WTC11 (cell line): ENCODE measurements at regions not wholly inside any gene's neighbourhood (a gene's known extent, or its start where the extent isn't known, plus 50 kb on each side); places are given as distances from the start of the nearest gene placed in this dataset.

ENCODE experiments used
- ATAC-seq: fragments of 200-7000 bp; cut with Tn5 transposase; 2 replicates; pipeline ENCODE4 v1.10.0; 2021; ENCODE audit warnings: mild to moderate bottlenecking, moderate library complexity
- CTCF ChIA-PET: fragments of 300-600 bp; sonication (Branson Sonifier 250); formaldehyde crosslinking; loops from one replicate; lab custom pipeline; 2021; ENCODE audit warnings: antibody characterized with exemption; lab: Charles Lee
- POLR2A ChIA-PET: fragments of 350-600 bp; sonication (Branson Sonifier 250); formaldehyde crosslinking; loops from one replicate; lab custom pipeline; 2021; ENCODE audit warnings: antibody characterized with exemption; lab: Charles Lee
- DNase-seq: peaks from one replicate; pipeline ENCODE4 v3.0.0; 2021; ENCODE audit warnings: low spot score
- H3K27ac Mint-ChIP-seq: 2 replicates; pipeline ENCODE4 v1.8.0; 2021; ENCODE audit warnings: mixed read lengths
- H3K27me3 Mint-ChIP-seq: 2 replicates; pipeline ENCODE4 v1.8.0; 2021; ENCODE audit warnings: low read depth, mild to moderate bottlenecking, moderate library complexity, mixed read lengths
- H3K36me3 Mint-ChIP-seq: 2 replicates; pipeline ENCODE4 v1.8.0; 2021; ENCODE audit warnings: mixed read lengths
- H3K4me1 Mint-ChIP-seq: 2 replicates; pipeline ENCODE4 v1.8.0; 2022; ENCODE audit warnings: mixed read lengths
- H3K4me3 Mint-ChIP-seq: 2 replicates; pipeline ENCODE4 v1.8.0; 2021; ENCODE audit warnings: mild to moderate bottlenecking, moderate library complexity, mixed read lengths
- H3K9me3 Mint-ChIP-seq: 2 replicates; pipeline ENCODE4 v1.8.0; 2021; ENCODE audit warnings: mixed read lengths
- AFF4 ChIP-seq: sonication (generic); formaldehyde crosslinking; IDR thresholded peaks from 2 replicates; pipeline ENCODE4 v1.8.1; 2023; ENCODE audit warnings: mild to moderate bottlenecking, missing genetic modification reagents, borderline replicate concordance
- ATF1 ChIP-seq: sonication (generic); formaldehyde crosslinking; IDR thresholded peaks from 2 replicates; pipeline ENCODE4 v1.8.1; 2023; ENCODE audit warnings: mild to moderate bottlenecking, moderate library complexity, missing genetic modification reagents
- CREB1 ChIP-seq: sonication (generic); formaldehyde crosslinking; IDR thresholded peaks from 2 replicates; pipeline ENCODE4 v1.8.0; 2023; ENCODE audit warnings: mild to moderate bottlenecking, missing genetic modification reagents
- E2F1 ChIP-seq: sonication (generic); formaldehyde crosslinking; IDR thresholded peaks from 2 replicates; pipeline ENCODE4 v1.8.0; 2022; ENCODE audit warnings: mild to moderate bottlenecking, missing genetic modification reagents
- ERG ChIP-seq: fragments of 250-450 bp; sonication (Bioruptor Pico); IDR thresholded peaks from 2 replicates; pipeline ENCODE4 v1.8.0; 2021; ENCODE audit warnings: mild to moderate bottlenecking
- ESRRA ChIP-seq: sonication (generic); formaldehyde crosslinking; IDR thresholded peaks from 2 replicates; pipeline ENCODE4 v1.8.1; 2022; ENCODE audit warnings: mild to moderate bottlenecking, missing genetic modification reagents, borderline replicate concordance
- ETV6 ChIP-seq: sonication (generic); formaldehyde crosslinking; IDR thresholded peaks from 2 replicates; pipeline ENCODE4 v1.8.1; 2022; ENCODE audit warnings: mild to moderate bottlenecking, missing genetic modification reagents
- FOXJ3 ChIP-seq: sonication (generic); formaldehyde crosslinking; IDR thresholded peaks from 2 replicates; pipeline ENCODE4 v1.9.0; 2021; ENCODE audit warnings: missing genetic modification reagents, mild to moderate bottlenecking, borderline replicate concordance
- FOXP1 ChIP-seq: sonication (generic); formaldehyde crosslinking; IDR thresholded peaks from 2 replicates; pipeline ENCODE4 v1.8.0; 2022; ENCODE audit warnings: missing genetic modification reagents, mild to moderate bottlenecking, moderate library complexity, borderline replicate concordance
- GRHL2 ChIP-seq: fragments of 250-450 bp; sonication (Bioruptor Pico); IDR thresholded peaks from 2 replicates; pipeline ENCODE4 v1.8.0; 2022; ENCODE audit warnings: mild to moderate bottlenecking, moderate library complexity; ENCODE audit not compliant: insufficient replicate concordance, severe bottlenecking
- HMGXB4 ChIP-seq: sonication (generic); formaldehyde crosslinking; IDR thresholded peaks from 2 replicates; pipeline ENCODE4 v1.8.1; 2023; ENCODE audit warnings: mild to moderate bottlenecking, moderate library complexity, missing genetic modification reagents
- JUN ChIP-seq: sonication (generic); formaldehyde crosslinking; IDR thresholded peaks from 2 replicates; pipeline ENCODE4 v1.8.0; 2023; ENCODE audit warnings: mild to moderate bottlenecking, missing genetic modification reagents
- MLX ChIP-seq: sonication (generic); formaldehyde crosslinking; IDR thresholded peaks from 2 replicates; pipeline ENCODE4 v1.8.1; 2023; ENCODE audit warnings: mild to moderate bottlenecking, missing genetic modification reagents, moderate library complexity
- MYBL2 ChIP-seq: sonication (generic); formaldehyde crosslinking; IDR thresholded peaks from 2 replicates; pipeline ENCODE4 v1.8.1; 2023; ENCODE audit warnings: mild to moderate bottlenecking, moderate library complexity, missing genetic modification reagents
- OVOL2 ChIP-seq: fragments of 250-450 bp; sonication (Bioruptor Pico); IDR thresholded peaks from 2 replicates; pipeline ENCODE4 v1.9.0; 2021; ENCODE audit warnings: mild to moderate bottlenecking, borderline replicate concordance
- SMAD3 ChIP-seq: sonication (generic); formaldehyde crosslinking; IDR thresholded peaks from 2 replicates; pipeline ENCODE4 v1.8.0; 2022; ENCODE audit warnings: missing genetic modification reagents, mild to moderate bottlenecking, borderline replicate concordance
- SMAD4 ChIP-seq: sonication (generic); formaldehyde crosslinking; IDR thresholded peaks from 2 replicates; pipeline ENCODE4 v1.8.0; 2022; ENCODE audit warnings: mild to moderate bottlenecking, missing genetic modification reagents
- TCF7 ChIP-seq: sonication (generic); formaldehyde crosslinking; IDR thresholded peaks from 2 replicates; pipeline ENCODE4 v1.8.0; 2022; ENCODE audit warnings: mild to moderate bottlenecking, low read depth, missing genetic modification reagents, moderate library complexity
- ZBTB43 ChIP-seq: sonication (generic); formaldehyde crosslinking; IDR thresholded peaks from 2 replicates; pipeline ENCODE4 v1.8.1; 2023; ENCODE audit warnings: mild to moderate bottlenecking, missing genetic modification reagents
- ZMAT4 ChIP-seq: fragments of 250-450 bp; sonication (Bioruptor Pico); IDR thresholded peaks from 2 replicates; pipeline ENCODE4 v1.9.0; 2021; ENCODE audit warnings: mild to moderate bottlenecking
- ZNF121 ChIP-seq: sonication (generic); formaldehyde crosslinking; IDR thresholded peaks from 2 replicates; pipeline ENCODE4 v1.8.0; 2023; ENCODE audit warnings: missing genetic modification reagents
- ZNF423 ChIP-seq: fragments of 250-450 bp; sonication (Bioruptor Pico); IDR thresholded peaks from 2 replicates; pipeline ENCODE4 v2.1.2; 2022; ENCODE audit warnings: mild to moderate bottlenecking, moderate library complexity
- ZSCAN18 ChIP-seq: fragments of 250-450 bp; sonication (Bioruptor Pico); IDR thresholded peaks from 2 replicates; pipeline ENCODE4 v2.1.2; 2022; ENCODE audit warnings: mild to moderate bottlenecking, moderate library complexity

- Mint-ChIP-seq H3K4me1 (no peaks in the 10 kb centered on the region), H3K27ac (no peak overlapping the region), H3K9me3 (peaks cover 4% of the 10 kb centered on the region), H3K27me3 (no peaks in the 10 kb centered on the region), H3K36me3 (no peaks in the 10 kb centered on the region), H3K4me3 (no peak overlapping the region)
- no peak for ATAC-seq
- no peak for DNase-seq
- TF ChIP-seq ZBTB43 = no peak
- no peak for TF ChIP-seq ATF1 (CRISPR knock-in tag)
- no peak for TF ChIP-seq ZNF423
- TF ChIP-seq AFF4 (CRISPR knock-in tag) = no peak
- no peak for TF ChIP-seq CREB1 (CRISPR knock-in tag)
- TF ChIP-seq GRHL2 (CRISPR knock-in tag) = no peak
- no peak for TF ChIP-seq ETV6 (CRISPR knock-in tag)
- TF ChIP-seq FOXP1 (CRISPR knock-in tag) = no peak
- TF ChIP-seq ZSCAN18 (CRISPR knock-in tag) = no peak
- TF ChIP-seq OVOL2 = no peak
- no peak for TF ChIP-seq SMAD4 (CRISPR knock-in tag)
- no peak for TF ChIP-seq ESRRA (CRISPR knock-in tag)
- TF ChIP-seq TCF7 (CRISPR knock-in tag) = no peak
- TF ChIP-seq MYBL2 (CRISPR knock-in tag) = no peak
- CTCF ChIA-PET = no interaction called here
- POLR2A ChIA-PET = no interaction called here
Measured at GRCh38 chr10:28105561-28105960, 106.7 kb upstream of the ODAD2 start.

GRCh38 chr10:28097633-28098032, 98.8 kb upstream of the ODAD2 start:
- Mint-ChIP-seq H3K27ac (no peak overlapping the region), H3K4me1 (no peaks in the 10 kb centered on the region), H3K27me3 (no peaks in the 10 kb centered on the region), H3K9me3 (no peaks in the 10 kb centered on the region), H3K4me3 (no peak overlapping the region), H3K36me3 (no peaks in the 10 kb centered on the region)
- DNase-seq (no peak), ATAC-seq (no peak)
- ChIA-PET POLR2A (no interaction called here), CTCF (interaction anchor here (0.6 kb wide), 1 partner anchor 312 kb away, joined by 3 read pairs; no protein-coding TSS in a partner anchor)
- TF ChIP-seq ZNF121 (CRISPR knock-in tag) (no peak), SMAD3 (CRISPR knock-in tag) (no peak), MYBL2 (CRISPR knock-in tag) (no peak), HMGXB4 (CRISPR knock-in tag) (no peak), MLX (CRISPR knock-in tag) (no peak), ERG (CRISPR knock-in tag) (no peak), JUN (no peak), E2F1 (CRISPR knock-in tag) (no peak), FOXJ3 (CRISPR knock-in tag) (no peak), ZMAT4 (CRISPR knock-in tag) (no peak)
